ENCODE measurements at regions not wholly inside any gene's neighbourhood (a gene's known extent, or its start where the extent isn't known, plus 50 kb on each side); places are given as distances from the start of the nearest gene placed in this dataset.

- no peak for DNase-seq (ENCODE audit: low read depth)
- TF ChIP-seq, protein P1, sequence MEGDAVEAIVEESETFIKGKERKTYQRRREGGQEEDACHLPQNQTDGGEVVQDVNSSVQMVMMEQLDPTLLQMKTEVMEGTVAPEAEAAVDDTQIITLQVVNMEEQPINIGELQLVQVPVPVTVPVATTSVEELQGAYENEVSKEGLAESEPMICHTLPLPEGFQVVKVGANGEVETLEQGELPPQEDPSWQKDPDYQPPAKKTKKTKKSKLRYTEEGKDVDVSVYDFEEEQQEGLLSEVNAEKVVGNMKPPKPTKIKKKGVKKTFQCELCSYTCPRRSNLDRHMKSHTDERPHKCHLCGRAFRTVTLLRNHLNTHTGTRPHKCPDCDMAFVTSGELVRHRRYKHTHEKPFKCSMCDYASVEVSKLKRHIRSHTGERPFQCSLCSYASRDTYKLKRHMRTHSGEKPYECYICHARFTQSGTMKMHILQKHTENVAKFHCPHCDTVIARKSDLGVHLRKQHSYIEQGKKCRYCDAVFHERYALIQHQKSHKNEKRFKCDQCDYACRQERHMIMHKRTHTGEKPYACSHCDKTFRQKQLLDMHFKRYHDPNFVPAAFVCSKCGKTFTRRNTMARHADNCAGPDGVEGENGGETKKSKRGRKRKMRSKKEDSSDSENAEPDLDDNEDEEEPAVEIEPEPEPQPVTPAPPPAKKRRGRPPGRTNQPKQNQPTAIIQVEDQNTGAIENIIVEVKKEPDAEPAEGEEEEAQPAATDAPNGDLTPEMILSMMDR (IDR thresholded peaks at IDR 0.05; ENCODE audit: low read depth, low read length, missing control alignments) = no peak
- in situ Hi-C loops (cut with HindIII; ENCODE audit: low sequenced_read_pairs) = no loop called here
- no peak overlapping the region for H3K4me3 ChIP-seq (ENCODE audit: low read depth, low read length)
Observed at GRCh38 chr1:213670692-213671023, 317.1 kb upstream of the PROX1 start.

- in situ Hi-C loops (cut with HindIII; ENCODE audit: low sequenced_read_pairs) = no loop called here
- TF ChIP-seq, protein P1 (IDR thresholded peaks at IDR 0.05; ENCODE audit: low read depth, low read length, missing control alignments) = no peak
- H3K4me3 ChIP-seq (ENCODE audit: low read depth, low read length) = no peak overlapping the region
- no peak for DNase-seq (ENCODE audit: low read depth)
Observed at GRCh38 chr1:213675043-213675442, 312.7 kb upstream of the PROX1 start.

GRCh38 chr1:213676736-213677135 lies 311.0 kb upstream of the PROX1 start:
- in situ Hi-C loops (cut with HindIII; ENCODE audit: low sequenced_read_pairs) = no loop called here
- no peak overlapping the region for H3K4me3 ChIP-seq (ENCODE audit: low read depth, low read length)
- TF ChIP-seq, protein P1 (IDR thresholded peaks at IDR 0.05; ENCODE audit: low read depth, low read length, missing control alignments) = no peak
- no peak for DNase-seq (ENCODE audit: low read depth)

DNA sequence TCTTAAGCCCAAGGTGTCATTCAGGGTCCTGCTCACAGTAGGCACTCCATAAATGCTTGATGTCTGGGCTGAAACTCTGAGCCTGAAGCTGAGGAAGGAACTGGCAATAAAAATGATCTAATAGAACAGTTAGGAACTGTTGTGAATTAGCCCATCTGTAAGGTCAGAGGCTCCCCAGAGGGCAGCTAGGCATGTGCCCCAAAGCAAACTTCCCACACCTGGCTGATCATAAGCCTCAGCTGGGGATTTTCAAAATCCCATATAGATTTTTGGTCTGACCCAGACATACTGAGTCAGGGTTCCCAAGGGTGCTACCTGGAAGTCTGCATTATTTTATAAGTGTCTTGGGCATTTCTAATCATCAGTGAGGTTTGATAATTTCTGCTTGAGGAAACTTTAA lies 309.4 kb upstream of the PROX1 start:
- in situ Hi-C loops (cut with HindIII; ENCODE audit: low sequenced_read_pairs) = no loop called here
- TF ChIP-seq, protein P1 (IDR thresholded peaks at IDR 0.05; ENCODE audit: low read depth, low read length, missing control alignments) = no peak
- H3K4me3 ChIP-seq (ENCODE audit: low read depth, low read length) = no peak overlapping the region
- DNase-seq (ENCODE audit: low read depth) = no peak

DNA sequence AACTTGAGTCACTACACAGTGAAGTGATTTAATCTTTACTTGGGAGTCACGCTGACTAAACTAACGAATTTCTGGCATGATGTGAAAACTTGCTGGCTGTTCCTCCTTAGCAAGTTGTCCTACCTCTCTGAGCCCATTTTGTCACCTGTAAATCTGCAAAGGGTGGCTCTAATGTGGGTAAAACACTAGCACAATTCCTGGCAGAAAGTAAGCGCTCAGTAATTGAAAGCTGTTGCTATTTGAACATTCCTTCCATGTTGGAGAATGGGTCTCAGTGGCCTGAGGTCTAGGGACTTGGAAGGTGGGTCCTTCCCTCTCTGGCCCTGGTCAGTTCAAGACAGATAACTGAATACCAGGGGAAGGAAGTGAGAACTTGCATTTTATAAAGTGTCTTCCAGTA lies 309.0 kb upstream of the PROX1 start:
- H3K4me3 ChIP-seq (ENCODE audit: low read depth, low read length) = no peak overlapping the region
- in situ Hi-C loops (cut with HindIII; ENCODE audit: low sequenced_read_pairs) = no loop called here
- TF ChIP-seq, protein P1 (IDR thresholded peaks at IDR 0.05; ENCODE audit: low read depth, low read length, missing control alignments) = no peak
- no peak for DNase-seq (ENCODE audit: low read depth)

DNA sequence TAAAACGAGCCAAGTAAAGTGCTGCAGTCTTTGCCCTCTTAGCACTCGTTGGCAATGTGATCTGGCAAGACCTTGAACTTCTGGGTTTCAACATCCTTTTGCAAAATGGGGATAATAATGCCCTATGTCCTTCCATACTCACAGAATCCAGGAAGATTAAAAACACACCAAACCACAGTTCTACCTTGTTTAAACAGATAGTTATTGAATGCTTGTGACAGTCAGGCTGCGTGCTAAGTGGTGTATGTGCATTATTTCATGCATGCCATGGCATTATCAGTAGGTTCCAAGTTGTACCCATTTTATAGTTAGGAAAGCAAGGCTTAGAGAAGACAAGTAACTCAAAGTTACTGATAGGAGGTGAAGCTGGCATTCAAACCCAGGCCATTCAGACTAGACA lies 308.6 kb upstream of the PROX1 start:
- H3K4me3 ChIP-seq (ENCODE audit: low read depth, low read length) = no peak overlapping the region
- in situ Hi-C loops (cut with HindIII; ENCODE audit: low sequenced_read_pairs) = no loop called here
- no peak for DNase-seq (ENCODE audit: low read depth)
- TF ChIP-seq, protein P1 (IDR thresholded peaks at IDR 0.05; ENCODE audit: low read depth, low read length, missing control alignments) = no peak
